OCI-LY3 (cell line): ENCODE measurements at regions not wholly inside any gene's neighbourhood (a gene's known extent, or its start where the extent isn't known, plus 50 kb on each side); places are given as distances from the start of the nearest gene placed in this dataset.

ENCODE experiments used
- H2AFZ ChIP-seq: fragments of 200-600, 300-600 bp; shearing (Covaris generic); 2 replicates; pipeline ENCODE4 v1.6.0; 2014; ENCODE audit warnings: antibody characterized with exemption, low read depth, low read length
- H3K27ac ChIP-seq: fragments of 200-600, 300-600 bp; sonication (generic); 2 replicates; pipeline ENCODE4 v1.5.1; 2014; ENCODE audit warnings: mild to moderate bottlenecking, low read length, moderate library complexity, mixed read lengths
- H3K27me3 ChIP-seq: fragments of 200-600, 300-600 bp; sonication (generic); 2 replicates; pipeline ENCODE4 v1.6.1; 2014; ENCODE audit warnings: low read depth, low read length, mixed read lengths
- H3K36me3 ChIP-seq: fragments of 200-600, 300-600 bp; sonication (generic); replicated peaks from 2 replicates; pipeline ENCODE3; 2014; ENCODE audit warnings: low read depth, low read length, mixed read lengths
- H3K4me1 ChIP-seq: fragments of 300-600, 200-600 bp; sonication (generic); 2 replicates; pipeline ENCODE4 v1.6.1; 2014; ENCODE audit warnings: low read length, mixed read lengths
- H3K4me2 ChIP-seq: fragments of 200-600, 300-600 bp; sonication (generic); 2 replicates; pipeline ENCODE4 v1.6.1; 2014; ENCODE audit warnings: low read length, mixed read lengths
- H3K4me3 ChIP-seq: fragments of 300-600, 200-600 bp; sonication (generic); 2 replicates; pipeline ENCODE4 v1.5.1; 2014; ENCODE audit warnings: antibody characterized with exemption, mild to moderate bottlenecking, low read length, moderate library complexity
- H3K79me2 ChIP-seq: fragments of 300-600, 200-600 bp; shearing (Covaris generic); 2 replicates; pipeline ENCODE4 v1.6.1; 2014; ENCODE audit warnings: mild to moderate bottlenecking, low read length, mixed read lengths
- H3K9ac ChIP-seq: fragments of 300-600, 200-600 bp; shearing (Covaris generic); 2 replicates; pipeline ENCODE4 v1.6.0; 2014; ENCODE audit warnings: mild to moderate bottlenecking, low read length, moderate library complexity
- H3K9me3 ChIP-seq: fragments of 200-600, 300-600 bp; shearing (Covaris generic); 2 replicates; pipeline ENCODE4 v1.6.1; 2014; ENCODE audit warnings: low read length, mixed read lengths; ENCODE audit not compliant: insufficient read depth
- H4K20me1 ChIP-seq: fragments of 200-600, 300-600 bp; sonication (generic); 2 replicates; pipeline ENCODE4 v1.6.1; 2016; ENCODE audit warnings: low read length, mixed read lengths; ENCODE audit not compliant: insufficient read depth
- EZH2phosphoT487 ChIP-seq: fragments of 200-600 bp; shearing (Covaris generic); IDR thresholded peaks from 2 replicates; pipeline ENCODE4 v1.6.1; 2018; ENCODE audit warnings: antibody characterized with exemption, mixed run types, low read depth
- TF ChIP-seq, protein P1 (sequence below): fragments of 200-600, 300-600 bp; sonication (generic); IDR thresholded peaks from 2 replicates; pipeline ENCODE4 v1.5.1; 2014; ENCODE audit warnings: antibody characterized with exemption, low read length, low read depth

DNA sequence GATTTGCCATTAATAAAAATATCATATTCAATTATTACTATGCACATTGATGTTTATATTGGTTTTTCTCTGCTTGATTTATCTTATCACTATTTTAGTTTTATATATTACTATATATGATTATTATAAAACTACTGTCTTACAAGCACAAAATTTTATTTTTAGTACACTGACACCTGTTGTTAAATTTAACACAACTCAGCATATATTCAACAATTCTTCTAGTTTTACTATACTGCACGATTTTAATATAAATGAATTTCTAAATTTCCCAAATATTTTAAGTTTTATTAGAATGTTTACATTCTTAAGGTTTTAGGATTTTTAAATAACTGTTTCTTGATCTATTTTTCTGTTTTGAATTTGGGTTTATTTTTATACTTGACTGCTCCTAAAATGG is 889.8 kb upstream of the GJE1 start:
- no peaks in the 10 kb centered on the region for H3K79me2 ChIP-seq
- no peak overlapping the region for H3K27ac ChIP-seq
- no peaks in the 10 kb centered on the region for H3K27me3 ChIP-seq
- TF ChIP-seq, protein P1, sequence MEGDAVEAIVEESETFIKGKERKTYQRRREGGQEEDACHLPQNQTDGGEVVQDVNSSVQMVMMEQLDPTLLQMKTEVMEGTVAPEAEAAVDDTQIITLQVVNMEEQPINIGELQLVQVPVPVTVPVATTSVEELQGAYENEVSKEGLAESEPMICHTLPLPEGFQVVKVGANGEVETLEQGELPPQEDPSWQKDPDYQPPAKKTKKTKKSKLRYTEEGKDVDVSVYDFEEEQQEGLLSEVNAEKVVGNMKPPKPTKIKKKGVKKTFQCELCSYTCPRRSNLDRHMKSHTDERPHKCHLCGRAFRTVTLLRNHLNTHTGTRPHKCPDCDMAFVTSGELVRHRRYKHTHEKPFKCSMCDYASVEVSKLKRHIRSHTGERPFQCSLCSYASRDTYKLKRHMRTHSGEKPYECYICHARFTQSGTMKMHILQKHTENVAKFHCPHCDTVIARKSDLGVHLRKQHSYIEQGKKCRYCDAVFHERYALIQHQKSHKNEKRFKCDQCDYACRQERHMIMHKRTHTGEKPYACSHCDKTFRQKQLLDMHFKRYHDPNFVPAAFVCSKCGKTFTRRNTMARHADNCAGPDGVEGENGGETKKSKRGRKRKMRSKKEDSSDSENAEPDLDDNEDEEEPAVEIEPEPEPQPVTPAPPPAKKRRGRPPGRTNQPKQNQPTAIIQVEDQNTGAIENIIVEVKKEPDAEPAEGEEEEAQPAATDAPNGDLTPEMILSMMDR = no peak
- no peak for TF ChIP-seq EZH2phosphoT487
- H3K9ac ChIP-seq = no peak overlapping the region
- H4K20me1 ChIP-seq = no peaks in the 10 kb centered on the region
- no peak overlapping the region for H2AFZ ChIP-seq
- no peak overlapping the region for H3K4me2 ChIP-seq
- H3K36me3 ChIP-seq = no peaks in the 10 kb centered on the region
- H3K4me3 ChIP-seq = no peak overlapping the region
- H3K9me3 ChIP-seq = no peaks in the 10 kb centered on the region
- H3K4me1 ChIP-seq = no peaks in the 10 kb centered on the region

DNA sequence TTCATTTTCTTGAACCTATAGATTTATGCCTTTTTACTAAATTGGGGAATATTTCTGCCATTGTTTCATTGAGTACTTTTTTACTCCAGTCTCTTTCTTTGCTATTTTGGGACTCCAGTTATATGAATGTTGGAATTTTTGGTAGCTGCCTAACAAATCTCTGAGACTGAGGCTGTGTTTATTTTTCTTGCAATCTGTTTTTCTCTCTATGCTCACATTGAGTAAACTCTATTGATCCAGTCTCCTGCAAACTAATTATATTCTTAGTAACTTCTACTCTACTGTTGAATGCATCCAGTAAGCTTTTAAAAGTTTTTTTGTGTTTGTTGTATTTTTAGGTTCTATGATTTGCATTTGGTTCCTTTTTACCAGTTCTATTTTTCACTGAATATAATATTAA is 903.4 kb upstream of the GJE1 start:
- Histone ChIP-seq H3K9ac (no peak overlapping the region), H3K4me3 (no peak overlapping the region), H3K79me2 (no peaks in the 10 kb centered on the region)

DNA sequence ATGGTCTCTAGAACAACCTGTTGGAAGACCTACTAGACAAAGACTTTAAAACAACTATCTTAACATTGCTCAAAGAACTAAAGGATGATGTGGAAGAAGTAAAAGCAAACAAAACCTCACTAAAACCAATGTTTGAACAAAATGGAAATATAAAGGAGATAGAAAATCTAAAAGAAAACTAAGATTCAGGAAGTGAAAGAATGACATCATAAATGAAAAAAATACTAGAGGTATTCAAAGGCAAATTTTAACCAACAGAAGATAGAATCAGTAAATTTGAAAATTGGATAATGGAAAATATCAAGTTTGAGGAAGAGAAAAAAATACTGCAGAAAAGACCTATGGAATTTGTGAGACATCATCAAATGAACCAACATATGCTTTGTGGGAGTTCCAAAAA is 914.1 kb upstream of the GJE1 start:
- no peaks in the 10 kb centered on the region for H3K27me3 ChIP-seq
- H3K36me3 ChIP-seq = no peaks in the 10 kb centered on the region
- H3K4me2 ChIP-seq = no peak overlapping the region
- no peak overlapping the region for H3K27ac ChIP-seq
- H2AFZ ChIP-seq = no peak overlapping the region
- H3K9me3 ChIP-seq = no peaks in the 10 kb centered on the region
- H4K20me1 ChIP-seq = no peaks in the 10 kb centered on the region
- H3K79me2 ChIP-seq = no peaks in the 10 kb centered on the region
- no peak overlapping the region for H3K4me3 ChIP-seq
- no peak for TF ChIP-seq EZH2phosphoT487
- TF ChIP-seq, protein P1 = no peak
- no peaks in the 10 kb centered on the region for H3K4me1 ChIP-seq
- H3K9ac ChIP-seq = no peak overlapping the region

More for the DNA sequence above, 903.4 kb upstream of the GJE1 start:
- H3K27me3 ChIP-seq = no peaks in the 10 kb centered on the region
- TF ChIP-seq, protein P1 = no peak
- TF ChIP-seq EZH2phosphoT487 = no peak
- H3K36me3 ChIP-seq = no peaks in the 10 kb centered on the region
- H2AFZ ChIP-seq = no peak overlapping the region
- no peaks in the 10 kb centered on the region for H3K4me1 ChIP-seq
- H4K20me1 ChIP-seq = no peaks in the 10 kb centered on the region
- no peaks in the 10 kb centered on the region for H3K9me3 ChIP-seq
- no peak overlapping the region for H3K4me2 ChIP-seq
- no peak overlapping the region for H3K27ac ChIP-seq

DNA sequence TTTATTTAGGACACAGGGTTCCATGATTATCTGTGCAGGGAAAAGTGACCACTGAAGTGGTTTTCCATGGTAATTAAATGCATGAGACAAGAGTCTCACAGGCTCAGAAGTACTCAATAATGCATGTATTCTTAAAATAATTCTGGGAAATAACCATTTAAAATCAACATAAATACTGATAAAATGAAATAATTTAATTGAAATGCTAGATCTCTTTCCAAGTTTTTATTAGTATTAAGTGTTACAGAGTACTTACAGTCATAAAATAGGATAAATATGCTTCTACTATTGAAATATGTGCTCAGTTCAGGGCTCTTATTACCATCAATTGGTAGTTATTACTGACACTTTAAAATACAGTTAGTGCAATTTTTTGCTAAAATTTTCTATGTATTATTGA is 916.0 kb upstream of the GJE1 start:
- no peak for TF ChIP-seq EZH2phosphoT487
- TF ChIP-seq, protein P1 = no peak
- Histone ChIP-seq H3K36me3 (no peaks in the 10 kb centered on the region), H3K9me3 (no peaks in the 10 kb centered on the region)

More for the DNA sequence above, 916.0 kb upstream of the GJE1 start:
- Histone ChIP-seq H3K27ac (no peak overlapping the region), H2AFZ (no peak overlapping the region), H3K27me3 (no peaks in the 10 kb centered on the region), H3K79me2 (no peaks in the 10 kb centered on the region), H4K20me1 (no peaks in the 10 kb centered on the region), H3K4me2 (no peak overlapping the region), H3K9ac (no peak overlapping the region), H3K4me1 (no peaks in the 10 kb centered on the region), H3K4me3 (no peak overlapping the region)
